Mesodermal cell (in vitro differentiated cells): ENCODE measurements at regions not wholly inside any gene's neighbourhood (a gene's known extent, or its start where the extent isn't known, plus 50 kb on each side); places are given as distances from the start of the nearest gene placed in this dataset.
"Not testable (repeated sequence)": the region's sequence is repeated elsewhere in the genome, so short reads cannot be mapped to it uniquely, and the experiment has no call there.

Experiments used
- H3K27ac ChIP-seq: 2 replicates; pipeline ENCODE4 v1.7.0; 2013; ENCODE audit warnings: mild to moderate bottlenecking, low read depth, low read length, moderate library complexity; ENCODE audit not compliant: severe bottlenecking
- H3K36me3 ChIP-seq: 2 replicates; pipeline ENCODE4 v1.7.1; 2013; ENCODE audit warnings: mild to moderate bottlenecking, low read length, moderate library complexity; ENCODE audit not compliant: control insufficient read depth, insufficient read depth
- H3K4me1 ChIP-seq: one replicate; pipeline ENCODE4 v1.7.1; 2013; ENCODE audit warnings: mild to moderate bottlenecking, low read length; ENCODE audit not compliant: insufficient read depth, control insufficient read depth, poor library complexity, severe bottlenecking
- H3K4me3 ChIP-seq: 2 replicates; pipeline ENCODE4 v1.7.0; 2013; ENCODE audit warnings: low read length, control low read depth, mild to moderate bottlenecking; ENCODE audit not compliant: insufficient read depth, poor library complexity, severe bottlenecking; ENCODE audit errors: extremely low read depth
- H3K9me3 ChIP-seq: 2 replicates; pipeline ENCODE4 v1.7.1; 2013; ENCODE audit warnings: mild to moderate bottlenecking, low read length, moderate library complexity; ENCODE audit not compliant: control insufficient read depth
- WGBS, 2 experiments: methylation state at CpG; one replicate each; pipeline ENCODE4 v1.1.5; 2013; ENCODE audit warnings: missing lambda C conversion rate in 2 of 2; ENCODE audit not compliant: insufficient coverage in 2 of 2; 5-methylcytosine and 5-hydroxymethylcytosine counted together

GRCh38 chr1:189992856-189993255 lies 484.8 kb downstream of the BRINP3 start:
- Histone ChIP-seq H3K9me3 (peaks cover 9% of the 10 kb centered on the region), H3K4me1 (no peaks in the 10 kb centered on the region), H3K27ac (no peak overlapping the region), H3K4me3 (no peak overlapping the region), H3K36me3 (no peaks in the 10 kb centered on the region)
- 94 to 96% methylated on average over 10 to 11 of the region's 12 CpGs for WGBS, 2 experiments

DNA sequence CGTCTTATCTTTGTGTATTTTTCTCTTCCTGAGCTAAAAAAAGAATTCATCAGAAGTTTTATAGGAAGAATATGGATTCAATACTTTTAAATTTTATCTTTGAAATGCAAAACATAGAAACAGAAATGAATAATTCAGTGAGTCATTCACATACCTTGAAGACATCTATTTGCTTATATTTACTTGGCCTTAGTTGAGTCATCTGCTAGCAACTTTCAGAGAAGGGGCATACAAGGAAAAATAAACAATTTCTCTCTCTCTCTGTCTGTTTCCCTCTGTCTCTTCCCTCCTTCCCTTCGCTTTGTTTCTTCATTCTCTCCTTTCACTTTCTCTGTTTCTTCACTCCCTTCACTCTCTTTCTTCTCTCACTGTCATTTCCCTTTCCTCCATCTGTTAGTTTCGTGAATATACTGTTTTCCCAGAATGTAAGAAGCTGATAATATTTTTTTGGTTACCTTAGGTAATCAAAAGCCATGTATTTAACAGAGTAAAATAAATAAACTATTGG lies 477.2 kb downstream of the BRINP3 start:
- no peaks in the 10 kb centered on the region for H3K36me3 ChIP-seq
- WGBS, 2 experiments: 92 to 100% methylated on average over 1 of the region's 3 CpGs
- H3K4me1 ChIP-seq: no peaks in the 10 kb centered on the region
- no peaks in the 10 kb centered on the region for H3K9me3 ChIP-seq
- H3K27ac ChIP-seq: peak overlapping the region; percentile 30
- no peak overlapping the region for H3K4me3 ChIP-seq

GRCh38 chr1:190001187-190001586 lies 476.5 kb downstream of the BRINP3 start:
- no peaks in the 10 kb centered on the region for H3K36me3 ChIP-seq
- H3K4me3 ChIP-seq: no peak overlapping the region
- no peaks in the 10 kb centered on the region for H3K4me1 ChIP-seq
- no peaks in the 10 kb centered on the region for H3K9me3 ChIP-seq
- WGBS, 2 experiments: no CpG with 5 or more reads among the region's 2 CpGs
- no peak overlapping the region for H3K27ac ChIP-seq

GRCh38 chr1:190003376-190003775 lies 474.3 kb downstream of the BRINP3 start:
- Histone ChIP-seq H3K4me1 (no peaks in the 10 kb centered on the region), H3K27ac (no peak overlapping the region), H3K36me3 (no peaks in the 10 kb centered on the region), H3K4me3 (no peak overlapping the region), H3K9me3 (no peaks in the 10 kb centered on the region)

GRCh38 chr1:190011585-190011984 lies 466.1 kb downstream of the BRINP3 start:
- WGBS, 2 experiments: 83% methylated on average over 1 of the region's 4 CpGs; no CpG with 5 or more reads in 1 of the 2 experiments
- no peak overlapping the region for H3K27ac ChIP-seq
- no peaks in the 10 kb centered on the region for H3K36me3 ChIP-seq
- H3K4me3 ChIP-seq: no peak overlapping the region
- no peaks in the 10 kb centered on the region for H3K9me3 ChIP-seq
- no peaks in the 10 kb centered on the region for H3K4me1 ChIP-seq

DNA sequence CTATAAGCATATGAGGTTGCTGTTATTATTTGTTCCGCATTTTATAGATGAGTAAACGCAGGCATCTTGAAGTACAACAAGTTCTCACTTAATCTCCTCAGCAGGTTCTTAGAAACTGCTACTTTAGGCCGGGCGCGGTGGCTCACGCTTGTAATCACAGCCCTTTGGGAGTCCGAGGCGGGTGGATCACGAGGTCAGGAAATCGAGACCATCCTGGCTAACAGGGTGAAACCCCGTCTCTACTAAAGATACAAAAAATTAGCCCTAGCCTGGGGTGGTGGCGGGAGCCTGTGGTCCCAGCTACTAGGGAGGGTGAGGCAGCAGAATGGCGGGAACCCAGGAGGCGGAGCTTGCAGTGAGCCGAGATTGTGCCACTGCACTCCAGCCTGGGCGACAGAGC lies 458.5 kb downstream of the BRINP3 start:
- H3K36me3 ChIP-seq, H3K4me3 ChIP-seq, H3K27ac ChIP-seq, H3K4me1 ChIP-seq, H3K9me3 ChIP-seq: not testable (repeated sequence)
- 92 to 96% methylated on average over 3 to 8 of the region's 16 CpGs for WGBS, 2 experiments

DNA sequence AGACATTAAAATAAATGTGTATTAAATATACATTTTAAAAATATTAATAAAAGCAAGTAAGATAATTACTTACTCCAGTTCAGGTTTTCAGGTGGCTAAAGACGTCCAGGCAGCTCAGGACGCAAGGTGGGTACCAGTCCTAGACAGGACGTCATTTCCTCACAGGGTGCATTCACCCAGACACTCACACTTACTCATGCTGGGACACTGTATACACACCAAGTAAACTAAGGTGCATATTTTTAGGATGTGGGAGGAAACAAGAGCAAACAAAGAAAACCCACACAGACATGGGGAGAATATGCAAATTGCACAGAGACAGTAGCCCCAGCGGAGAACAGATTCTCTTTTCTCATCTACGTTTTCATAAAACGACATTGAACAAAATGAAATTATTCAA lies 457.9 kb downstream of the BRINP3 start:
- H3K4me3 ChIP-seq: no peak overlapping the region
- H3K9me3 ChIP-seq: no peaks in the 10 kb centered on the region
- no peak overlapping the region for H3K27ac ChIP-seq
- 100% methylated on average over 3 of the region's 6 CpGs; no CpG with 5 or more reads in 1 of the 2 experiments for WGBS, 2 experiments
- no peaks in the 10 kb centered on the region for H3K36me3 ChIP-seq
- no peaks in the 10 kb centered on the region for H3K4me1 ChIP-seq

DNA sequence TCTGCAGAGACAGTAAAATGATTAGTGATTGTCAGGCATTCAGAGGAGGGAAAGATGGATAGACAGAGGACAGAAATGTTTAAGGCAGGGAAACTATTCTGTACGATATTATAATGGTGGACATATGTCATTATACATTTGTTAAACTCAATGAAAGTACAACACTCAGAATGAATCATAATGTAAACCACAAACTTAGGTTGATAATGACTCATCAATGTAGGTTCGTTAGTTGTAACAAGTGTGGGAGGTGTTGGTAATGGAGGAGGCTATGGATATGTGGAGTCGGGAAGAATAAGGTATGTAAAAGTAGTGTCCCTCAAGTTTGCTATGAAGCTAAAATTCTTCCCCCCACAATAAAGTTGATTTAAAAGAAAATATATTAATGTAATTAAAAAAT lies 455.0 kb downstream of the BRINP3 start:
- Histone ChIP-seq H3K4me1 (no peaks in the 10 kb centered on the region), H3K27ac (no peak overlapping the region), H3K4me3 (no peak overlapping the region), H3K36me3 (no peaks in the 10 kb centered on the region), H3K9me3 (no peaks in the 10 kb centered on the region)
- WGBS, 2 experiments: no CpG with 5 or more reads among the region's 3 CpGs

- Histone ChIP-seq H3K4me1 (no peaks in the 10 kb centered on the region), H3K9me3 (no peaks in the 10 kb centered on the region), H3K27ac (no peak overlapping the region), H3K4me3 (no peak overlapping the region), H3K36me3 (no peaks in the 10 kb centered on the region)
- WGBS, 2 experiments: no CpG with 5 or more reads among the region's 1 CpG
These were observed 448.2 kb downstream of the BRINP3 start for GRCh38 chr1:190029441-190029840.

GRCh38 chr1:190043655-190044054 lies 434.0 kb downstream of the BRINP3 start:
- Histone ChIP-seq H3K9me3 (no peaks in the 10 kb centered on the region), H3K27ac (no peak overlapping the region)
- 100% methylated on average over 1 of the region's 1 CpG for WGBS, 2 experiments

DNA sequence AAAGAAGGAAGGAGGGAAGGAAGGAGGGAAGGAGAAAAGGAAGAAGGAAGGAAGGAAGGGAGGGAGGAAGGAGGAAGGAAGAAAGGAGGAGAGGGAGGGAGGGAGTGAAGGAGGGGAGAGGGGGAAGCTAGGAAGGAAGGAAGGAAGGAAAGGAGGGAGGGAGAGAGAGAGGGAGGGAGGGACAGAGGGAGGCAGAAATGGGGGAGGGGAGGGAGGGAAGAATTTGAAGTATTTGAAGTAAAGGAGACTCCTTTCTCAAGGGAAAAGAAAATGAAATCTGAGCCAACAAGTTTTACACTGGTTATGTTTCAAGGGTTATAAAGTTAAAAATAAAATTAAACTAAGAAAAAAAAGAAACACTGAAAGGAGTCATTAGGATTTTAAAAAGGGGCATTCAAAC lies 431.4 kb downstream of the BRINP3 start:
- Histone ChIP-seq H3K4me3 (no peak overlapping the region), H3K27ac (no peak overlapping the region)

More at GRCh38 chr1:190043655-190044054, 434.0 kb downstream of the BRINP3 start:
- Histone ChIP-seq H3K4me1 (no peaks in the 10 kb centered on the region), H3K4me3 (no peak overlapping the region), H3K36me3 (no peaks in the 10 kb centered on the region)

More for the DNA sequence above, 431.4 kb downstream of the BRINP3 start:
- Histone ChIP-seq H3K4me1 (no peaks in the 10 kb centered on the region), H3K36me3 (no peaks in the 10 kb centered on the region), H3K9me3 (no peaks in the 10 kb centered on the region)
